Loucy (cell line): ENCODE measurements at regions not wholly inside any gene's neighbourhood (a gene's known extent, or its start where the extent isn't known, plus 50 kb on each side); places are given as distances from the start of the nearest gene placed in this dataset.

Experiments
- H2AFZ ChIP-seq: fragments of 200-600 bp; sonication (generic); 2 replicates; pipeline ENCODE4 v1.6.0; 2016; ENCODE audit warnings: antibody characterized with exemption, mild to moderate bottlenecking, low read length, moderate library complexity
- H3F3A ChIP-seq: fragments of 200-600 bp; 2 replicates; pipeline ENCODE4 v1.6.0; 2016; ENCODE audit warnings: antibody characterized with exemption, low read depth, mild to moderate bottlenecking
- H3K27me3 ChIP-seq: fragments of 200-600 bp; sonication (generic); 2 replicates; pipeline ENCODE4 v1.6.1; 2014; ENCODE audit warnings: low read length, mild to moderate bottlenecking; ENCODE audit not compliant: insufficient read depth, poor library complexity, severe bottlenecking
- H3K36me3 ChIP-seq: fragments of 200-600 bp; sonication (generic); 2 replicates; pipeline ENCODE4 v1.6.1; 2016; ENCODE audit warnings: low read length; ENCODE audit not compliant: insufficient read depth
- H3K4me1 ChIP-seq: fragments of 200-600 bp; sonication (generic); 2 replicates; pipeline ENCODE4 v1.5.1; 2014; ENCODE audit warnings: low read length, mild to moderate bottlenecking; ENCODE audit not compliant: insufficient read depth, poor library complexity, severe bottlenecking
- H3K4me2 ChIP-seq: fragments of 200-600 bp; sonication (generic); 2 replicates; pipeline ENCODE4 v1.6.0; 2014; ENCODE audit warnings: antibody characterized with exemption, low read length, low read depth, mild to moderate bottlenecking; ENCODE audit not compliant: poor library complexity, severe bottlenecking
- H3K4me3 ChIP-seq: fragments of 200-600 bp; sonication (generic); 2 replicates; pipeline ENCODE4 v1.5.1; 2014; ENCODE audit warnings: low read length, mild to moderate bottlenecking, mixed read lengths; ENCODE audit not compliant: poor library complexity, severe bottlenecking
- H3K79me2 ChIP-seq: fragments of 200-600 bp; sonication (generic); 2 replicates; pipeline ENCODE4 v1.6.1; 2014; ENCODE audit warnings: low read length; ENCODE audit not compliant: insufficient read depth
- H3K9ac ChIP-seq: fragments of 200-600 bp; sonication (generic); 2 replicates; pipeline ENCODE4 v1.6.0; 2014; ENCODE audit warnings: mild to moderate bottlenecking, low read depth, low read length, moderate library complexity; ENCODE audit not compliant: poor library complexity, severe bottlenecking
- H3K9me2 ChIP-seq: fragments of 200-600 bp; sonication (generic); replicated peaks from 2 replicates; pipeline ENCODE4 v1.6.1; 2016; ENCODE audit warnings: low read depth, low read length, mixed read lengths
- H3K9me3 ChIP-seq: fragments of 200-600 bp; sonication (generic); 2 replicates; pipeline ENCODE4 v1.6.1; 2014; ENCODE audit warnings: mild to moderate bottlenecking, antibody characterized with exemption, low read length, low read depth; ENCODE audit not compliant: insufficient read depth
- H4K20me1 ChIP-seq: fragments of 200-600 bp; sonication (generic); 2 replicates; pipeline ENCODE4 v1.6.0; 2014; ENCODE audit warnings: antibody characterized with exemption, low read length, mild to moderate bottlenecking; ENCODE audit not compliant: insufficient read depth, poor library complexity, severe bottlenecking
- CTCF ChIP-seq: fragments of 200-600 bp; sonication (generic); conservative IDR thresholded peaks from 2 replicates; pipeline ENCODE4 v1.5.1; 2014; ENCODE audit warnings: mild to moderate bottlenecking, antibody characterized with exemption, low read length
- EZH2phosphoT487 ChIP-seq: fragments of 200-600 bp; IDR thresholded peaks from 2 replicates; pipeline ENCODE4 v1.6.1; 2018; ENCODE audit warnings: antibody characterized with exemption, mild to moderate bottlenecking, moderate library complexity, borderline replicate concordance

- Histone ChIP-seq H2AFZ (no peak overlapping the region), H3K4me1 (no peaks in the 10 kb centered on the region), H3K9me2 (no peaks in the 10 kb centered on the region), H3K4me3 (no peak overlapping the region), H3K79me2 (no peaks in the 10 kb centered on the region), H3K9me3 (no peaks in the 10 kb centered on the region), H4K20me1 (no peaks in the 10 kb centered on the region), H3K36me3 (no peaks in the 10 kb centered on the region), H3K27me3 (no peaks in the 10 kb centered on the region), H3K9ac (no peak overlapping the region), H3K4me2 (no peak overlapping the region), H3F3A (no peaks in the 10 kb centered on the region)
- no peak for TF ChIP-seq EZH2phosphoT487
- TF ChIP-seq CTCF, result no peak
These were observed 604.3 kb upstream of the CDH7 start for GRCh38 chr18:65146482-65147021.

- Histone ChIP-seq H3K9ac (no peak overlapping the region), H3K9me3 (no peaks in the 10 kb centered on the region), H2AFZ (no peak overlapping the region), H3F3A (no peaks in the 10 kb centered on the region), H3K4me1 (no peaks in the 10 kb centered on the region), H3K79me2 (no peaks in the 10 kb centered on the region), H4K20me1 (no peaks in the 10 kb centered on the region), H3K27me3 (no peaks in the 10 kb centered on the region), H3K4me2 (no peak overlapping the region), H3K36me3 (no peaks in the 10 kb centered on the region), H3K9me2 (no peaks in the 10 kb centered on the region), H3K4me3 (no peak overlapping the region)
- TF ChIP-seq CTCF (no peak), EZH2phosphoT487 (no peak)
These were observed 605.5 kb upstream of the CDH7 start for GRCh38 chr18:65145312-65145711.

- H3K36me3 ChIP-seq, result no peaks in the 10 kb centered on the region
- no peak for TF ChIP-seq CTCF
- TF ChIP-seq EZH2phosphoT487, result no peak
- H3K9me3 ChIP-seq, result 0 out of 2 replicates have a peak, but pooled peaks cover 4% of the 10 kb centered on the region
- no peak overlapping the region for H3K4me3 ChIP-seq
- H3K4me1 ChIP-seq, result no peaks in the 10 kb centered on the region
- H3K9ac ChIP-seq, result no peak overlapping the region
- no peaks in the 10 kb centered on the region for H4K20me1 ChIP-seq
- no peaks in the 10 kb centered on the region for H3K79me2 ChIP-seq
- H2AFZ ChIP-seq, result no peak overlapping the region
- H3K27me3 ChIP-seq, result no peaks in the 10 kb centered on the region
- H3K4me2 ChIP-seq, result no peak overlapping the region
- H3K9me2 ChIP-seq, result 0 out of 2 replicates have a peak, but pooled peaks cover 4% of the 10 kb centered on the region
- no peaks in the 10 kb centered on the region for H3F3A ChIP-seq
These were observed 617.2 kb upstream of the CDH7 start for GRCh38 chr18:65133610-65134009.
